GM21786 (cell line): ENCODE measurements at regions not wholly inside any gene's neighbourhood (a gene's known extent, or its start where the extent isn't known, plus 50 kb on each side); places are given as distances from the start of the nearest gene placed in this dataset.

Experiments used
- ATAC-seq: cut with Tn5 transposase; IDR thresholded peaks from one replicate; pipeline ENCODE4 v1.9.1; 2021; ENCODE audit not compliant: unreplicated experiment

- ATAC-seq: no peak
Measured at GRCh38 chr22:47598864-47599263, 836.4 kb downstream of the TBC1D22A start.

- ATAC-seq: no peak
Measured at GRCh38 chr22:47597041-47597440, 834.6 kb downstream of the TBC1D22A start.

DNA sequence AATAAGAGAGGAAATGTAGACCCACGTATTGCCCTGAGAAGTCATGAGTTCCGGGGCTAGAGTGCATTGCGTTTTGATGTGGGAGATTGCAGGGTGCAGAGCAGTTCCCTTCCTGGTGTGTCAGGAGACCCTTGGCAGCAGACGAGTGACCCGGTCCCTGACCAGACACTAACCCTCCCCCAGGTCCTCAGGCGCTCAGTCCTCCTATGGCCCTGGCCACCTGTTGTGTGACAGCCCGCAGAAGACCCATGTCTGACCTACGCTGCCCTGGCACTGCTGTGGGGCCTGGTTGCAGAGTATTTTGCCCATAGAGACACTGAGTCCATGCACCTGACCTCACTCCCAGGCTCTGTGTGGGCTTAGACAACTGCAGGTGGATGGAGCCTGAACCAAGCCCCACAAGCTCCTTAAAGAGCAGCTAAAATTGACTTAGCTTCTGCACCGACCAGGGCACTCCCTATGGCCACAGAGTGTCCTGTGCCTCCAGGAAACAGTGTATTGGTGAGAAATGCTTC lies 833.8 kb downstream of the TBC1D22A start:
- ATAC-seq: no peak

- ATAC-seq: no peak
Measured at GRCh38 chr22:47594836-47595521, 832.5 kb downstream of the TBC1D22A start.

DNA sequence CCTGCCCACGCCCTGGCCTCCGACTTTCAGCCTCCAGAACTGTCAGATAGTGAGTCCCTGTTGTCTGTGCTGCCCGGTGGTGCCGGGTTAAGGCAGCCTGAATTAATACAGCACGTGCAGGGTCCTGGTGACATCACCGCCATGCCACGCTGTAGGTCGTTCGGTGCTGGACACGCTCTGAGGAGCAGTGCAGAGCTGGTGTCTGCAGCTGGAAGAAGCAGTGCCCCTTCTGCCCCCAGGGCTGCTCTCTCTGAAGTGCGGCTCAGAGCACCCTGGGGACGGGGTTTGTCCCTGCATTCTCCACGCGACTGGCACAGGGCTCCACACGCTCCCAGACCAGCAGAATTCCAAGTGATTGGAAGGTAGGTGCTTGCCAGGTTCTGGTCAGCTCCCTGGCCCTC lies 831.5 kb downstream of the TBC1D22A start:
- no peak for ATAC-seq

GRCh38 chr22:47593291-47593690 lies 830.8 kb downstream of the TBC1D22A start:
- ATAC-seq: no peak

- no peak for ATAC-seq
Measured at GRCh38 chr22:47592791-47593190, 830.3 kb downstream of the TBC1D22A start.

DNA sequence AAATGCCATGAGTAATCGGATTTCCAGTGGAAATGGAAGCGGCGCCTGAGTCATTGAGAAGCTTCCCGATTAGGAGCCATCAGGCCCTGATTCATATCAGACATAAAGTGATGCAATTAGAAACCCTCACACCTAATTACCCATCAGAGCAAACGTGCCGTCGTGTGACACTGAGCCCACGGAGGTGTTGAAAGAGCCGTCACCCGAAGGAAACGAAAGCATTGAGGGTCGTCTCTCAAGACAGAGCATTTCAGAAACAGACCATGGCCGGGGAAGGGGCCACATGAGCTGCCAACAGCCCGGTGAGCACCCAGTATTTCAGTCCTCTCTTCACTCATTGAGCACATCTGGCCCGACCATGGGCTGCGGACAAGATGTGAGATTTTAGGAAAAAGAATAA lies 829.3 kb downstream of the TBC1D22A start:
- ATAC-seq: no peak

- ATAC-seq: no peak
Measured at GRCh38 chr22:47591016-47591415, 828.6 kb downstream of the TBC1D22A start.

DNA sequence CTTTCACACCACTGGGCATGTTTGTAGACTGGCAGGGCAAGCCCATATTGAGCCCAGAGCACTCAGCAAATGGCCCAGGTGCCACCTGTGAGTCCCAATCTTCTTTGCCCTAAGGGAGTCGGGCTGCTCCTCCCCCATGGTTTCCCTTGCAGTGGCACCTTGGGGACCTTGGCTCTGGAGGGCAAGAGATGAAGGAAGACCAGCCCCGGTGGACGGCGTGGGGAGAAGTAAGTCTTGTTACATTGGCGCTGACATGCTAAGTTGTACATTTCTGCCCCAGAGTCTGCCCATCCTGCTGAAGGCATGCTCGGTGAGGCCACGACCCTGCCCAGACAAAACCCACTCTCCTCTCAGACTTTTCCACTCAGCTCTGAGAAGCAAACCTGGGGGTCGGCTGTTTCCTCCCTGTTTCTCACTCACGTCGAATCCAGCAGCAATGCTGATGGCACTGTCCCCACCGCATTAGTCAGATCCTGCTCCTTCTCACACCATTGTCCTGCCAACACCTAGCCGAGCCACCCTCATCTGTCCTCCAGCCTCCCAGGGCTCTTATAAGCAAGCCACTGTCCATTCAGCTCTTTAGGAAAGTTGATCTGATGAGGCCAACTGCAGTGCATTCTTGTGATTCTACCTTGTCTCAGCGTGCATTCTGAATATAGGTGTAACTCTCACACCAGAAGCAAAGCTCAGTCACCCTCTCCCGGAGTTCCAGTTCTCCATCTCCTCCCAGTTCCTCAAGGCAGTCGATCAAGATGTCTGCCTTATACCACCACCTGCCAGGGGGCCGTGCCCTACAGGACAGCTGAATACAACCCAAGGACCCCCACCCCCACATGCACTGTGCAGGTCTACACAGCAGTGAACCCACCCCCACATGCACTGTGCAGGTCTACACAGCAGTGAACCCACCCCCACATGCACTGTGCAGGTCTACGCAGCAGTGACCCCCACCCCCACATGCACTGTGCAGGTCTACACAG lies 827.1 kb downstream of the TBC1D22A start:
- no peak for ATAC-seq

DNA sequence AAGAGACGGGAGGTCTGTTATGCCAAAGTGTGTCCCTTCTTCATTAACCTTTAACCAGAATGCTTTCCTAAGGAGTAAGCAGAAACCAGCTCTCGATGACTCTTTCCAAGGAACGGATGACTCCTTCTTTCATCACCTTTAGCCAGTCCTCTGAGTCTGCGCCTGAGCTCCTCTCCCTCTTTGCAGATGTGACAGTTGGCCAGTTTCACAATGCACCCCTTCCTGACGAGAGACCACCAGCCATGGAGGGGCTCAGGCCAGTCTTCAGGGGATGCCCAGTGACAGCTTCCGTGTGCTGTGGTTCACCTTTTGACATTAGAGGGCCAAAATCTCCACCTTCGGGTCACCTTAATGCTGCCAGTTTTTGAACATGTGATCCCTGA lies 826.1 kb downstream of the TBC1D22A start:
- no peak for ATAC-seq

DNA sequence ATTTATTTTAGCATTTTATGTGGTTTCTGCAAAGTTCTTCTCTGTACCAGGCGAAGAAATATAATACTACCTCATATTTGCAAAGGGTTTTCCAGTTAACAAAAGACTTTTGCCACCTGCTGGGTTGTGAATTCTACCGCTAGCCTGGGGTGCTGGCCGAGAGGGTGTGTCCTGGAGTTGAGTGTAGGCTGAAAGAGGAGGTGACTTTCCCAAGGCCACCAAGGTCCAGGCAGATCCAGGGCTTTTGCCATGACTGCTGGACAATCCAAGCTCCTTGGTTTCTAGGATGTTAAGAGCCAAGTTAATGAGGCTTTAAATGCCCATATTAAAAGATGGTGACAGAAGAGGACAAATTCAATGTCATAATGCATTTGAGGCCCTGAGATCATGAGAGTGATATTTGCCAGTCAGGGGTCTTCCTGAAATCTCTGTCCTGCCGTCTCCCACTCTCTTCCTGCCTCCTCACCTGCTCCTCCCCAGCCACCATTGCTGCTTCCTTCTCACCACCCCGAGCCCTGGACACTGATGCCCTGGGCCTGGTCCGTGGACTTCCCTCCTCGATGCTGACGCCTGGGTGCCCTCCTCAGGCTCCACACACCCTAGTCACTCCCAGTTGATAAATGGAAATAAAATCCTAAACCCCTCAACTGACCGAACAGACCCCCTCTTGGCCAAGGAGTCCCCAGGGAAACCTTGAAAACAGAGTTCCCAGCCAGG lies 825.6 kb downstream of the TBC1D22A start:
- ATAC-seq: no peak

- ATAC-seq: no peak
Measured at GRCh38 chr22:47587361-47587760, 824.9 kb downstream of the TBC1D22A start.

DNA sequence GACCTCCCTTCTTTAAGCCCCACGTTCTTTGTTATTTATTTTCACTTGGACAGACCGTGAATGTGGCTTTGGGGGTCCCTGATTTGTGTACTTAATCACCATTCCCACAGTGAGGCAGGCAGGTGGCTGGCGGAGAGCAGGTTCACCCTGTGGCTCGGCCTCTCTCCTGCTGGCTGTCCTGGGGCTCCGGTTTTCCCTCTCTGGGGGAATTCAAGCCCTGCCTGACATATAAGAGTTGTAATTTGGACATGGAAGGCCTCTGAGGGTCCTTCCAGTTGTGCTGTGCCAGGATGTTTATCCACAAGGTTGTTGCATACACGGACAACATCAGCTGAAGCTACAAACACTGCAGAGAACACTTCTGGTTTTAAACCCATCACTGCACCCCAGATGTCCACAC lies 824.5 kb downstream of the TBC1D22A start:
- ATAC-seq: no peak

DNA sequence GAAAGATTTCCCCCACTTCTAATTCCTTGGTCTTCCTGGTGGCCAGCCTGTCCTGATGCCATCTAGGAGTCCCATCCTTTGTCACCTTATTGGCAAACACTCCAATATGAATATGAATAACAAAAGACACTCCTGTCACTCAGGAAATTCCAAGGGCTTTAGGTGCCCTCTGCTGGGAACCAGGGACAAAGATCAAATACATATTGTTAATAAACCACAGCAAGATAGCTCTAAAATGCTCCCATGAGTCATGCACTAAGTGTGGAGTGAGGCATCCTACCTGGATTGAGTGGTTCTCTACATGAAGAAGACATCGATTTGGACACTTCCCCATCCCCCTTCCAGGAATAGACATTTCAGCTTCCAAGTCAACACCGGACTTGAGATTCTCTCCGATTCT lies 823.6 kb downstream of the TBC1D22A start:
- no peak for ATAC-seq

GRCh38 chr22:47583959-47584562 lies 821.6 kb downstream of the TBC1D22A start:
- no peak for ATAC-seq

- ATAC-seq: no peak
Measured at GRCh38 chr22:47582067-47582466, 819.6 kb downstream of the TBC1D22A start.

DNA sequence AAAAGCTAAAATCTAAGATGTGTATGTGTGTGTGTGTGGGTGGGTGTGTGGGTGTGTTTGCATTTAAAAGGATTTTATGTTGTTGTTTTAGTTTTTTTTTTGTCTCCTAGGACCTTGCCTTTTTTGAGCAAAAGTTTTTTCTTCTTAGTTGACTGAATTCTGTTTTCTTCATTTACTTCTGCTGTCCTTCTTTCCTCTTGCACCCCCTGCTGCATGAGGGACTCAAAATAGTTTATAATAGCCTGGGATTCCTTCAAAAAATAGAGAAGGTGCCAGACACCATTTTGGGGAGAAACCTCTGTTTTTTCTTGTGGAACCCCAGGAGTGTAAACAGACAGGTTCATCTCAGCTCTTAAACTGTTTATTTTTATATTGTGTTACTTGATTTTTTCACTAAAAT lies 817.7 kb downstream of the TBC1D22A start:
- ATAC-seq: no peak

GRCh38 chr22:47576908-47577307 lies 814.5 kb downstream of the TBC1D22A start:
- no peak for ATAC-seq

- no peak for ATAC-seq
Measured at GRCh38 chr22:47575291-47575690, 812.8 kb downstream of the TBC1D22A start.

- no peak for ATAC-seq
Measured at GRCh38 chr22:47574556-47574955, 812.1 kb downstream of the TBC1D22A start.
